ENCODE measurements at regions not wholly inside any gene's neighbourhood (a gene's known extent, or its start where the extent isn't known, plus 50 kb on each side); places are given as distances from the start of the nearest gene placed in this dataset.
"Not testable (repeated sequence)": the region's sequence is repeated elsewhere in the genome, so short reads cannot be mapped to it uniquely, and the experiment has no call there.

- H3K4me1 ChIP-seq = peaks cover 0 to 3% (median 0%) of the 10 kb centered on the region in 4 donors
- H3K27me3 ChIP-seq = no peaks in the 10 kb centered on the region
- H3K27ac ChIP-seq = no peak overlapping the region
- no peaks in the 10 kb centered on the region for H3K9me3 ChIP-seq
- DNase-seq (no peak), ATAC-seq (ENCODE audit: low FRiP score in 2 of 2) (no peak)
- no peaks in the 10 kb centered on the region for H3K36me3 ChIP-seq
- no peak overlapping the region for H3K4me3 ChIP-seq
- WGBS, 2 donors = 78 to 85% methylated on average over 4 of the region's 4 CpGs
- TF ChIP-seq POLR2AphosphoS5 (IDR thresholded peaks at IDR 0.05) (no peak), POLR2A (IDR thresholded peaks at IDR 0.05) (no peak), CTCF (IDR thresholded peaks at IDR 0.05) (no peak), EP300 (IDR thresholded peaks at IDR 0.05) (no peak)
Measured at GRCh38 chr6:4336084-4336483, 200.7 kb upstream of the ECI2 start.

- peak in 1 of 2 donors; percentile 48 for DNase-seq
- H3K36me3 ChIP-seq; H3K9me3 ChIP-seq; H3K4me1 ChIP-seq; ATAC-seq (ENCODE audit: low FRiP score in 2 of 2); H3K4me3 ChIP-seq; H3K27me3 ChIP-seq; H3K27ac ChIP-seq: not testable (repeated sequence)
- 81 to 91% methylated on average over 15 to 24 of the region's 24 CpGs for WGBS, 2 donors
Measured at GRCh38 chr6:4334158-4334740, 198.9 kb upstream of the ECI2 start.

GRCh38 chr6:4327841-4328240 is 192.5 kb upstream of the ECI2 start:
- no peaks in the 10 kb centered on the region for H3K9me3 ChIP-seq
- H3K4me1 ChIP-seq = no peaks in the 10 kb centered on the region
- H3K27ac ChIP-seq = no peak overlapping the region
- ATAC-seq (ENCODE audit: low FRiP score in 2 of 2) = no peak
- no peak overlapping the region for H3K4me3 ChIP-seq
- no peak for DNase-seq
- H3K36me3 ChIP-seq = no peaks in the 10 kb centered on the region
- WGBS, 2 donors = 79 to 97% methylated on average over 1 of the region's 1 CpG
- no peaks in the 10 kb centered on the region for H3K27me3 ChIP-seq
- TF ChIP-seq POLR2AphosphoS5 (IDR thresholded peaks at IDR 0.05) (no peak), CTCF (IDR thresholded peaks at IDR 0.05) (no peak), EP300 (IDR thresholded peaks at IDR 0.05) (no peak), POLR2A (IDR thresholded peaks at IDR 0.05) (no peak)

GRCh38 chr6:4324746-4325145 is 189.4 kb upstream of the ECI2 start:
- H3K4me3 ChIP-seq = no peak overlapping the region
- no peaks in the 10 kb centered on the region for H3K9me3 ChIP-seq
- DNase-seq (no peak), ATAC-seq (ENCODE audit: low FRiP score in 2 of 2) (no peak)
- peaks cover 4 to 14% (median 9%) of the 10 kb centered on the region in 4 donors for H3K4me1 ChIP-seq
- no peaks in the 10 kb centered on the region for H3K27me3 ChIP-seq
- TF ChIP-seq POLR2A (IDR thresholded peaks at IDR 0.05) (no peak), POLR2AphosphoS5 (IDR thresholded peaks at IDR 0.05) (no peak), CTCF (IDR thresholded peaks at IDR 0.05) (no peak), EP300 (IDR thresholded peaks at IDR 0.05) (no peak)
- H3K36me3 ChIP-seq = no peaks in the 10 kb centered on the region
- H3K27ac ChIP-seq = no peak overlapping the region

- ATAC-seq (ENCODE audit: low FRiP score in 2 of 2) (peak in 1 of 2 donors; percentile 33), DNase-seq (no peak)
- no peak overlapping the region for H3K4me3 ChIP-seq
- WGBS, 2 donors = 68 to 88% methylated on average over 2 of the region's 2 CpGs
- no peak overlapping the region for H3K27ac ChIP-seq
- H3K4me1 ChIP-seq = peaks cover 12 to 18% (median 16%) of the 10 kb centered on the region in 4 donors
- H3K27me3 ChIP-seq = no peaks in the 10 kb centered on the region
- no peaks in the 10 kb centered on the region for H3K36me3 ChIP-seq
- TF ChIP-seq CTCF (IDR thresholded peaks at IDR 0.05) = no peak
- no peak for TF ChIP-seq EP300 (IDR thresholded peaks at IDR 0.05)
- no peak for TF ChIP-seq POLR2A (IDR thresholded peaks at IDR 0.05)
- TF ChIP-seq POLR2AphosphoS5 (IDR thresholded peaks at IDR 0.05) = no peak
- H3K9me3 ChIP-seq = no peaks in the 10 kb centered on the region
Measured at GRCh38 chr6:4323322-4323721, 187.9 kb upstream of the ECI2 start.
